Glutamatergic neuron (in vitro differentiated cells): ENCODE measurements at regions not wholly inside any gene's neighbourhood (a gene's known extent, or its start where the extent isn't known, plus 50 kb on each side); places are given as distances from the start of the nearest gene placed in this dataset.

Experiments
- DNase-seq: peaks from one replicate; pipeline ENCODE4 v3.0.0; 2022
- H3K27ac Mint-ChIP-seq: one replicate; pipeline ENCODE4 v1.8.0; 2020; ENCODE audit warnings: mild to moderate bottlenecking, mixed read lengths, inconsistent platforms; ENCODE audit not compliant: unreplicated experiment
- H3K27me3 Mint-ChIP-seq: one replicate; pipeline ENCODE4 v1.8.0; 2020; ENCODE audit warnings: mild to moderate bottlenecking, moderate library complexity, mixed read lengths, inconsistent platforms; ENCODE audit not compliant: unreplicated experiment
- H3K36me3 Mint-ChIP-seq: one replicate; pipeline ENCODE4 v1.8.0; 2020; ENCODE audit warnings: mild to moderate bottlenecking, mixed read lengths, inconsistent platforms; ENCODE audit not compliant: unreplicated experiment
- H3K4me1 Mint-ChIP-seq: one replicate; pipeline ENCODE4 v1.8.0; 2020; ENCODE audit warnings: mild to moderate bottlenecking, low read depth, mixed read lengths, inconsistent platforms; ENCODE audit not compliant: unreplicated experiment
- H3K4me3 Mint-ChIP-seq: one replicate; pipeline ENCODE4 v1.8.0; 2020; ENCODE audit warnings: mild to moderate bottlenecking, mixed read lengths, inconsistent platforms; ENCODE audit not compliant: unreplicated experiment
- H3K9me3 Mint-ChIP-seq: one replicate; pipeline ENCODE4 v1.8.0; 2020; ENCODE audit warnings: mild to moderate bottlenecking, moderate library complexity, mixed read lengths, inconsistent platforms; ENCODE audit not compliant: unreplicated experiment
- TF ChIP-seq, protein P1 (sequence below): fragments of 200-600 bp; sonication (generic); IDR thresholded peaks from one replicate; pipeline ENCODE4 v1.5.0; 2021; ENCODE audit not compliant: partially characterized antibody, unreplicated experiment

DNA sequence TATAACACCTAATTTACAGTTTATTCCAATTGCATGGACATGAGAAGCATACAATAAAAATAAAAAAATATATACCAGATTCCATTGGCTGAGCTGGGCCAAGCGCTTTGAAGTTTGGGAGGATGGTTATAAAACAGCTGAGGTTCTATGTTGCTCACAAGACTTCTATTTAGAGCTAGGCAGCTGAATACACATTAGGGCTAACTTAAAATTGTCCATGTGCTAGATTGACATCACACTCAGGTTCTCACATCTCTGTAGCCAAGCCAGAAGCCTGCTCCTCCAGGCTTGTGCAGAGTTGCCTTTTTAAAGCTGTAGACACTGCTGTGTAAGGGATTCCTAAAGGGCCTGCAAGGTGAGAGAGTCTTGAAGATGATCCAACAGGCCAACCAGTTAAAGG lies 871.1 kb upstream of the FANCL start:
- no peaks in the 10 kb centered on the region for H3K9me3 Mint-ChIP-seq
- H3K27me3 Mint-ChIP-seq, result peaks cover 3% of the 10 kb centered on the region
- no peak overlapping the region for H3K27ac Mint-ChIP-seq
- H3K4me3 Mint-ChIP-seq, result no peak overlapping the region
- no peaks in the 10 kb centered on the region for H3K36me3 Mint-ChIP-seq
- TF ChIP-seq, protein P1, sequence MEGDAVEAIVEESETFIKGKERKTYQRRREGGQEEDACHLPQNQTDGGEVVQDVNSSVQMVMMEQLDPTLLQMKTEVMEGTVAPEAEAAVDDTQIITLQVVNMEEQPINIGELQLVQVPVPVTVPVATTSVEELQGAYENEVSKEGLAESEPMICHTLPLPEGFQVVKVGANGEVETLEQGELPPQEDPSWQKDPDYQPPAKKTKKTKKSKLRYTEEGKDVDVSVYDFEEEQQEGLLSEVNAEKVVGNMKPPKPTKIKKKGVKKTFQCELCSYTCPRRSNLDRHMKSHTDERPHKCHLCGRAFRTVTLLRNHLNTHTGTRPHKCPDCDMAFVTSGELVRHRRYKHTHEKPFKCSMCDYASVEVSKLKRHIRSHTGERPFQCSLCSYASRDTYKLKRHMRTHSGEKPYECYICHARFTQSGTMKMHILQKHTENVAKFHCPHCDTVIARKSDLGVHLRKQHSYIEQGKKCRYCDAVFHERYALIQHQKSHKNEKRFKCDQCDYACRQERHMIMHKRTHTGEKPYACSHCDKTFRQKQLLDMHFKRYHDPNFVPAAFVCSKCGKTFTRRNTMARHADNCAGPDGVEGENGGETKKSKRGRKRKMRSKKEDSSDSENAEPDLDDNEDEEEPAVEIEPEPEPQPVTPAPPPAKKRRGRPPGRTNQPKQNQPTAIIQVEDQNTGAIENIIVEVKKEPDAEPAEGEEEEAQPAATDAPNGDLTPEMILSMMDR, result no peak
- no peak for DNase-seq
- H3K4me1 Mint-ChIP-seq, result no peaks in the 10 kb centered on the region

DNA sequence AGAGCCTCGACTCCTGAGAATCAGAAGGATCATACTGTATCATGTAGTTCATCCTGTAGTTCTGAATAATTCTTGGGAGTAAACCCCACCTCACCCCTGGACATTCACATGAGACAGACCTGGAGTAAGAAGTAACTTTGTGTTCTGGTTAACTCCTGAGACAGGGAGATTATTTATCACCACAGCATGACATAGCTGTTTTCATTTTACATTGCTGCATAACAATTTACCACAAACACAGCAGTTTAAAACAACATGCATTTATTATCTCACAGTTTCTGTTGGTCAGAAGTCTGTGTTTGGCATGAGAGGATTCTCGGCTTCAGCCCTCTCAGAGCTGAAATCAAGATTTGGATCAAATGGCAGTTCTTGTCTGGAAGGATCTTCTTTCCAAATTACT lies 855.8 kb upstream of the FANCL start:
- TF ChIP-seq, protein P1, result no peak
- DNase-seq, result no peak
- Mint-ChIP-seq H3K4me1 (no peaks in the 10 kb centered on the region), H3K27ac (no peak overlapping the region), H3K9me3 (peaks cover 8% of the 10 kb centered on the region), H3K27me3 (peaks cover 3% of the 10 kb centered on the region), H3K36me3 (peaks cover 11% of the 10 kb centered on the region), H3K4me3 (no peak overlapping the region)

DNA sequence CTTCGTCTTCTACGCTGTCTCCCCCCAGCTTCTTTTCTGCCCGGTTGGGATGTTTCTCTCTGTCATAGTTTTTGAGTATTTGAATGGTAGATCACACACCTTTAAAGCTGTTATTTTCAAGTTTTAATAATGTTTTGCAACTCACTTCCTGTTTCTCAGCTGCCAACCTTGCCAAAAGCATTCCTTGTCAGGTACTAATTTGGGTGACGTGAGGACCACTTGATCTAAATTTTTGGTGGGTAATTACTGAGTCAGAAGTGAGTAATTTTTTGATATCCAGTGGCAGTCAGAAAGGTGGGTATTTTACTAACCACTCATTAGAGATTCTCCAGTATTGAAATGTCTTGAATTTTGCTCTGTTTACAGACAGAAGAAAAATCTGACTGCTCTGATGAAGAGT lies 852.4 kb upstream of the FANCL start:
- no peak for DNase-seq
- Mint-ChIP-seq H3K9me3 (peaks cover 8% of the 10 kb centered on the region), H3K4me3 (no peak overlapping the region), H3K27ac (no peak overlapping the region), H3K27me3 (no peaks in the 10 kb centered on the region), H3K36me3 (peaks cover 10% of the 10 kb centered on the region), H3K4me1 (no peaks in the 10 kb centered on the region)
- TF ChIP-seq, protein P1, result no peak

DNA sequence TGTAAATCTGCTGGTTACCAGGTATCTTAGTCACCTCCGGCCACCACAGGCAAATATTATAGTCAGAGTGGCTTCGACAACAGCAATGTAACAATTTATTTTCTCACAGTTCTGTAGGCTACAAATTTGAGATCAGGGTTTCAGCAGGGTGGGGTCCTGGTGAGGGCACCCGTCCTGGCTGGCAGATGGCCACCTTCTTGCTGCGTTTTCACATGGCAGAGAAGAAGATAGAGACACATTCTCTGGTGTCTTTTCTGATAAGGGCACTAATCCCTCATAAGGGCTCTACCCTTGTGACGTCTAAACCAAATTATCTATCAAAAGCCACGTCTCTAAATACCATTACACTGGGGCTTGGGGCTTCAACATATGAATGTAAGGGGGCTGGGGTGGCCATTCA lies 843.2 kb upstream of the FANCL start:
- Mint-ChIP-seq H3K4me1 (no peaks in the 10 kb centered on the region), H3K36me3 (no peaks in the 10 kb centered on the region), H3K27ac (no peak overlapping the region), H3K27me3 (no peaks in the 10 kb centered on the region), H3K4me3 (no peak overlapping the region), H3K9me3 (no peaks in the 10 kb centered on the region)
- TF ChIP-seq, protein P1, result no peak
- DNase-seq, result no peak

DNA sequence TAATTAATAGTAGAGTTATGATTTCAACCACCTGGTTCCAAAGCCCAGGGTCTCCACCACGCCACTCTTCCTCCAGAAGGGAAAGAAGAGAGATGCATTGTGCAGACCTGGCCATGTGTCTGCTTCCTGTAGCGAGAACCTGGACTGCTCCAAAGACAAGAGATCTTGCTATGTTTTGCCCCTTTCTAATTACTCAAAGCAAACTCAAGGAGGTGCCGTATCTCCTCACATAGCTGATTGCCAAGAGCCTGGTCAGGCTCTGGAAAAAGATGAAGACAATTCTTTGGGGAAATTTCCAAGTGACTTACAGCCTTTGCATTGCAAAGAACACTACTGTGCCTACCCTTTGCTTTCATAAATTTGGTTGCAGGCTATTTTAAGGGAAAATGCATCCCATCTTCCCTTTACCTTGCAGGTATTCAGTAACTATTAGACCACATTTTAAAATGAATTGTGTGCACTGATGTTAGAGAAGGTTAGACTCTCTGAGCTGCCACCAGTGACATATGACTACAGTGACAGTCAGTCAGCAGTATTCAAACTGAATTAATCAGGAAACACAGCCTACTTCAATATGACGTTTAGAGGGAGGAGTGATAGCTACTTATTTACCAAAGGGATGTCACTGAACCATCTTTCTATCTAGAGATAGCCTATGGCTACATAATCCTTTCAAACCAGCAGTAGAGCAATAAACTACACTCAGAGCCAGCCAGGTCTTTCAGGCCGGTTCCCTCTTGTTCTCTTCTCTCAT lies 842.1 kb upstream of the FANCL start:
- Mint-ChIP-seq H3K9me3 (no peaks in the 10 kb centered on the region), H3K4me3 (no peak overlapping the region), H3K27me3 (no peaks in the 10 kb centered on the region), H3K27ac (no peak overlapping the region), H3K4me1 (no peaks in the 10 kb centered on the region), H3K36me3 (no peaks in the 10 kb centered on the region)
- TF ChIP-seq, protein P1, result no peak
- DNase-seq, result no peak
